ENCODE measurements at regions not wholly inside any gene's neighbourhood (a gene's known extent, or its start where the extent isn't known, plus 50 kb on each side); places are given as distances from the start of the nearest gene placed in this dataset.

GRCh38 chr7:121624958-121625357 is 228.8 kb upstream of the FAM3C start:
- Histone ChIP-seq H3F3A (ENCODE audit: insufficient read depth, low read length) (no peaks in the 10 kb centered on the region), H3K79me2 (ENCODE audit: low read length) (no peaks in the 10 kb centered on the region), H3K9ac (ENCODE audit: low read length) (no peak overlapping the region), H2AFZ (ENCODE audit: low read length) (no peak overlapping the region), H3K9me2 (replicated peaks; ENCODE audit: insufficient read depth, low read length) (no peaks in the 10 kb centered on the region), H3K27ac (ENCODE audit: low read length) (no peak overlapping the region), H3K4me2 (ENCODE audit: low read depth, low read length) (no peak overlapping the region), H3K9me3 (replicated peaks; ENCODE audit: insufficient read depth, low read length) (no peaks in the 10 kb centered on the region), H3K4me1 (ENCODE audit: low read length) (no peaks in the 10 kb centered on the region), H4K20me1 (ENCODE audit: insufficient read depth, low read length) (no peaks in the 10 kb centered on the region), H3K4me3 (ENCODE audit: low read length) (no peak overlapping the region), H3K27me3 (replicated peaks; ENCODE audit: insufficient read depth, low read length) (no peaks in the 10 kb centered on the region), H3K36me3 (replicated peaks; ENCODE audit: insufficient read depth, low read length) (no peaks in the 10 kb centered on the region)
- DNase-seq = no peak
- TF ChIP-seq EZH2phosphoT487 (IDR thresholded peaks at IDR 0.05; ENCODE audit: low read length) (no peak), CTCF (IDR thresholded peaks at IDR 0.05; ENCODE audit: low read length) (no peak), EZH2 (optimal IDR thresholded peaks at IDR 0.05; ENCODE audit: low read depth, low read length) (no peak)

DNA sequence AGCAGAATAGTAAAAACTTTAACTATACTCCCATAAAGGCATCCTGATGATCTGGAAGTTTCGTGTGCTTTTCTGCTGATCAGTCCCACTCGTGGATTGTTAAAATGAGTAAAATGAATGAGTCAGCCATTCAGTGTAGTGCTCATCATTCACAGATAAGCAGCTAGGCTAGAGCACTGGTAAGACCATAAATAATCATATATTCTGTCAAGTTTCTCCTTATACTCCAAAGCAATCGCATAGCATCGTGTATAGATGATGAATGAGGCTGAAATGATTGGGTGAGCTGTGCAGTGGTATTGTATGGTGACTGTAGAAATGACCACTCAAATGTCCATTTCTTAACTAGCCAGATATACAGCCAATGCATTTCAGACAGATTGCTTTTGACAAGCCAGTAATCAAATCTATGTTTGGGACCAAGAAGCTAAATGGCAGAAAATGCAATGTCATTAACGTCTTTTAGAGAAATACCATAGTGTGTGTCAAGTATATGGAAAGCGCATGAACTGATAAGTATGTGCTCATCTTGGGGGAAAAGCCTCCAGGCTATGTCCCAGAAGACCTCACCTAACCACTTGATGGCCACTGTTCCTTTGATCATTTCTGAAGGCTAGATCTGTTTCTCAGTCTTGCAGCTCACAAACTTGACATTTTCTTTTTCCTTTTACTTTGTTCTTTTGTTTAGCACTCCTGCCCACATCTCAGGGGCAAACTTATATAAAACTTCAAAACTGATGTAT is 227.2 kb upstream of the FAM3C start:
- H4K20me1 ChIP-seq (ENCODE audit: insufficient read depth, low read length) = no peaks in the 10 kb centered on the region
- no peaks in the 10 kb centered on the region for H3F3A ChIP-seq (ENCODE audit: insufficient read depth, low read length)
- H3K27me3 ChIP-seq (replicated peaks; ENCODE audit: insufficient read depth, low read length) = no peaks in the 10 kb centered on the region
- TF ChIP-seq EZH2phosphoT487 (IDR thresholded peaks at IDR 0.05; ENCODE audit: low read length) (no peak), EZH2 (optimal IDR thresholded peaks at IDR 0.05; ENCODE audit: low read depth, low read length) (no peak), CTCF (IDR thresholded peaks at IDR 0.05; ENCODE audit: low read length) (no peak)
- no peak overlapping the region for H3K4me2 ChIP-seq (ENCODE audit: low read depth, low read length)
- H3K9me3 ChIP-seq (replicated peaks; ENCODE audit: insufficient read depth, low read length) = no peaks in the 10 kb centered on the region
- DNase-seq = no peak
- H3K79me2 ChIP-seq (ENCODE audit: low read length) = no peaks in the 10 kb centered on the region
- no peaks in the 10 kb centered on the region for H3K4me1 ChIP-seq (ENCODE audit: low read length)
- H2AFZ ChIP-seq (ENCODE audit: low read length) = no peak overlapping the region
- no peak overlapping the region for H3K27ac ChIP-seq (ENCODE audit: low read length)
- H3K4me3 ChIP-seq (ENCODE audit: low read length) = no peak overlapping the region
- H3K9ac ChIP-seq (ENCODE audit: low read length) = no peak overlapping the region
- H3K9me2 ChIP-seq (replicated peaks; ENCODE audit: insufficient read depth, low read length) = no peaks in the 10 kb centered on the region
- no peaks in the 10 kb centered on the region for H3K36me3 ChIP-seq (replicated peaks; ENCODE audit: insufficient read depth, low read length)

DNA sequence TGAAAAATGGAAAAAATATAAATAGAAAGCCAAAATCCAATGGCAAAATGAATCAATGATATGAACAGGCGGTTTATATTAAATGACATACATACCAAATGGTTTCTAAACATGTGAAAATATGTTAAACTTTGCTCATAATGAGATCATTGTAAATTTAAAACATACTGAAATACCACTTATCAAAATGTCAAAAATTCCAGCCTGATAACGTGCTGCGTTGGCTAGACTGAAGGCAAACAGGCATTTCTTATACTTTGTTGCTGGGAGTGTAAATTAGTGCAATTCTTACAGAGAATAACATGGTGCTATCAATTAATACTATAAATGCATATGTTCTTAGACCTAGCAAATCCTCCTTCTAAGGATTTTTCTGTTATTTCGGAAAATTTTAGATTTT is 225.8 kb upstream of the FAM3C start:
- H3K27ac ChIP-seq (ENCODE audit: low read length) = no peak overlapping the region
- no peak overlapping the region for H3K9ac ChIP-seq (ENCODE audit: low read length)
- TF ChIP-seq CTCF (IDR thresholded peaks at IDR 0.05; ENCODE audit: low read length) = no peak
- no peaks in the 10 kb centered on the region for H4K20me1 ChIP-seq (ENCODE audit: insufficient read depth, low read length)
- no peaks in the 10 kb centered on the region for H3K9me3 ChIP-seq (replicated peaks; ENCODE audit: insufficient read depth, low read length)
- H3K79me2 ChIP-seq (ENCODE audit: low read length) = no peaks in the 10 kb centered on the region
- no peak overlapping the region for H3K4me3 ChIP-seq (ENCODE audit: low read length)
- no peak overlapping the region for H3K4me2 ChIP-seq (ENCODE audit: low read depth, low read length)
- no peak overlapping the region for H2AFZ ChIP-seq (ENCODE audit: low read length)
- no peaks in the 10 kb centered on the region for H3K27me3 ChIP-seq (replicated peaks; ENCODE audit: insufficient read depth, low read length)
- H3F3A ChIP-seq (ENCODE audit: insufficient read depth, low read length) = no peaks in the 10 kb centered on the region
- H3K4me1 ChIP-seq (ENCODE audit: low read length) = no peaks in the 10 kb centered on the region
- H3K9me2 ChIP-seq (replicated peaks; ENCODE audit: insufficient read depth, low read length) = no peaks in the 10 kb centered on the region
- no peaks in the 10 kb centered on the region for H3K36me3 ChIP-seq (replicated peaks; ENCODE audit: insufficient read depth, low read length)
- DNase-seq = no peak

Data from MM.1S (cell line).